Epithelial cell of esophagus (primary cell): ENCODE measurements at regions not wholly inside any gene's neighbourhood (a gene's known extent, or its start where the extent isn't known, plus 50 kb on each side); places are given as distances from the start of the nearest gene placed in this dataset.

Experiments used
- DNase-seq: peaks from one replicate; pipeline ENCODE4 v3.0.0; 2010; ENCODE audit warnings: low read depth
- H3K4me3 ChIP-seq: 2 replicates; pipeline ENCODE4 v1.5.1; 2011; ENCODE audit warnings: mild to moderate bottlenecking, low read length, control low read depth
- CTCF ChIP-seq: IDR thresholded peaks from 2 replicates; pipeline ENCODE4 v1.5.1; 2011; ENCODE audit warnings: low read depth, mild to moderate bottlenecking, low read length, control low read depth, inconsistent platforms; ENCODE audit not compliant: insufficient read depth; ENCODE audit errors: missing control alignments

- no peak for TF ChIP-seq CTCF
- no peak overlapping the region for H3K4me3 ChIP-seq
- DNase-seq, result no peak
Observed at GRCh38 chr3:27903446-27903845, 181.3 kb upstream of the EOMES start.

- TF ChIP-seq CTCF, result no peak
- no peak for DNase-seq
Observed at GRCh38 chr3:27905625-27906024, 183.5 kb upstream of the EOMES start.

GRCh38 chr3:27907148-27907547, 185.0 kb upstream of the EOMES start:
- no peak for TF ChIP-seq CTCF
- DNase-seq, result no peak
- H3K4me3 ChIP-seq, result no peak overlapping the region

More at GRCh38 chr3:27905625-27906024, 183.5 kb upstream of the EOMES start:
- no peak overlapping the region for H3K4me3 ChIP-seq

DNA sequence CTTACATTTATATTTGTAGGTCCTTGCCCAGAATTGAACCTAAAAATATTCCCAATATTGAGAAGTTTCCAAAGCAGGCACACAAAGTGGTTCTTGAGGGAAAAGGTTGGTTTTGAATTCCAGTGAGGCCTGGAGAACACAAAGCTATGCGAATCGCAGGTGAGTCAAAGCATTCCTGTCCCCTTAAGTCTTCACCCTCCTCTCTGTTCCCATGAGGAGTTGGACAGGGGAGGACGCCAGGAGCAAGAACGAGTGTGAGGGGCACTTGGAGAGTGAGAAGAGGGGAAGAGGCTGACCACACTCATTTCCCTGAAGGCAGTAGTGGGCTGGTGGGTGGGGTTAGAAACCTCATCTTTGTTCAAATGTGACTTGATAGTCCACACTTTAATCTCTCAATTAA, 185.8 kb upstream of the EOMES start:
- no peak for TF ChIP-seq CTCF
- H3K4me3 ChIP-seq, result no peak overlapping the region
- no peak for DNase-seq

DNA sequence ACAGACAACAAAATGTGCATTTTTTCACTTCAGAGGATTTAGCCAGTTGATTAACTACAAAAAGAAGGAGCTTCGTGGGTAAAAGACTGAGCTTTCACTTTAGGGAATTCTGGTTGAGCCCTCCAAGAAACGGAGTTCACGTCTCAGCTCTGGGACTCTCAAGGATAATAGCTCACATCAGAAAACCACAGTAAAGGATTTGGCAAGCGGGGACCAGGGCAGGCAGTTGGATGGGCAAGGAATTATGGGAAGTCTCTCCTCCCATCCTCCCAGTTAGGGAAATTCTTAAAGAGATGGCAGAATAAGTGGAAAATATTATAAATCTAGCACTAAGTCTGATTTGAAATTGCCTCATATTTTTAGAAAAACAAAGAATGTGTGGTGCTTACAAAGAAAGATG, 188.3 kb upstream of the EOMES start:
- no peak for DNase-seq
- no peak for TF ChIP-seq CTCF

GRCh38 chr3:27914199-27914598, 192.1 kb upstream of the EOMES start:
- TF ChIP-seq CTCF, result peak; percentile 25
- peak; percentile 3 for DNase-seq

More for the DNA sequence above, 188.3 kb upstream of the EOMES start:
- no peak overlapping the region for H3K4me3 ChIP-seq

DNA sequence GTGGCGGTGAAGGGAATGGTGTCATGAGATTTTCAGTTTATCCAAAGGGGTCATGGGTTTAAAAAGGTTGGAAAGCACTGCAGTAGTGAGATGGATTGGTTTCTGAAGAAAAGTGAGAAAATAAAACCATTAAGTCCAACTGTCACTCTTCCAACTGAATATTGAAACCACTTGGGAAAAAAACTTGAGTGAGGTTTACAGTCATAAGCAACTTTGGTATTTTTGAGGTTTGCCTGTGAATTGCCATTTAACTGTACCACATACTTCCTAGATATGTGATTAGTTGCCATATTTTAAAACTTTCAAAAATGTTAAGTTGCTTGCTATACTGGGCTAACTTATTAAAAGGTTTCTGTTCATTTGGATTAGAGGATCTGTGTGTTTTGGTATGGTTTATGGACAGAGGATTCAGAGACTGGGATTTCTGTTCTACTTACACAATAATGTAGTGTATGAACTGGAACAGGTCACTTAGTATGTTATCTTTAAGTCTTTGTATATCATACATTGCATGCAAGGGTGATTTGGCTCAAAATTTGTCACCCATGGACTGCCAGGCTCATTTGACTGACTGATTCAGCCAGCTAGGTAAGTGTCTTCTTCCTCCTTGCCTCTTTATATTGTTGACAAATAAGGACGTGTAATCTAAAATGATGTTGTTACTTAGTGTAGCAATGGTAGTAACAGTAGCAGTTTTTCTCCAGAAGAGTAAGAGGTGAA, 201.4 kb upstream of the EOMES start:
- DNase-seq, result no peak
- H3K4me3 ChIP-seq, result no peak overlapping the region

More at GRCh38 chr3:27914199-27914598, 192.1 kb upstream of the EOMES start:
- no peak overlapping the region for H3K4me3 ChIP-seq

More for the DNA sequence above, 201.4 kb upstream of the EOMES start:
- no peak for TF ChIP-seq CTCF
